ENCODE measurements at regions not wholly inside any gene's neighbourhood (a gene's known extent, or its start where the extent isn't known, plus 50 kb on each side); places are given as distances from the start of the nearest gene placed in this dataset.
A peak's percentile ranks its signal among the peaks of the same experiment; 100 is the strongest.

GRCh38 chr3:13174011-13174802, 101.0 kb upstream of the IQSEC1 start:
- Mint-ChIP-seq H3K27ac (no peak overlapping the region), H3K36me3 (ENCODE audit: low read depth) (no peaks in the 10 kb centered on the region), H3K9me3 (peaks cover 10% of the 10 kb centered on the region), H3K4me3 (no peak overlapping the region), H3K27me3 (no peaks in the 10 kb centered on the region), H3K4me1 (no peaks in the 10 kb centered on the region)
- no peak for ATAC-seq (replicated peaks)

GRCh38 chr3:13173186-13173585, 100.0 kb upstream of the IQSEC1 start:
- Mint-ChIP-seq H3K9me3 (peaks cover 3% of the 10 kb centered on the region), H3K4me3 (no peak overlapping the region)

DNA sequence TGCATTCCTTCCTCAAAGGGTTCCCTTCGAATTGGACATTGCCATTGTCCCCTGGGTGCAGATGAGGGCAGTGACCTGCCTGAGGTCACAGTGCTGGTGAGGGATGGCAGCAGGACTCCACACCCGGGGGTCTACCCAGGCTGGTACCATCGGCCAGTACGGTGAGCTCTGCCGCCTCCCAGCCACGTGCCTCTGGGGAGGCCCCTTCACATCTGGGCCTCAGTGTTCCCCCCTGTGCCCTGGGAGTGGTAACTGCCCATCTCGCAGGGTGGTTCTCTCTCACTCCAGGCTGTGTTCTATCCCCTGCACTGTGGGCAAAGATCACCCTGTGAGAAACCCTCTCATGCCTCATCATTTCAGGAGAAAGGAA, 99.4 kb upstream of the IQSEC1 start:
- no peak for ATAC-seq (replicated peaks)
- no peak overlapping the region for H3K27ac Mint-ChIP-seq
- H3K27me3 Mint-ChIP-seq, result no peaks in the 10 kb centered on the region
- H3K4me1 Mint-ChIP-seq, result no peaks in the 10 kb centered on the region
- H3K9me3 Mint-ChIP-seq, result no peaks in the 10 kb centered on the region
- H3K36me3 Mint-ChIP-seq (ENCODE audit: low read depth), result no peaks in the 10 kb centered on the region
- no peak overlapping the region for H3K4me3 Mint-ChIP-seq

More at GRCh38 chr3:13173186-13173585, 100.0 kb upstream of the IQSEC1 start:
- Mint-ChIP-seq H3K36me3 (ENCODE audit: low read depth) (no peaks in the 10 kb centered on the region), H3K4me1 (no peaks in the 10 kb centered on the region), H3K27me3 (no peaks in the 10 kb centered on the region), H3K27ac (no peak overlapping the region)
- ATAC-seq (replicated peaks), result no peak

DNA sequence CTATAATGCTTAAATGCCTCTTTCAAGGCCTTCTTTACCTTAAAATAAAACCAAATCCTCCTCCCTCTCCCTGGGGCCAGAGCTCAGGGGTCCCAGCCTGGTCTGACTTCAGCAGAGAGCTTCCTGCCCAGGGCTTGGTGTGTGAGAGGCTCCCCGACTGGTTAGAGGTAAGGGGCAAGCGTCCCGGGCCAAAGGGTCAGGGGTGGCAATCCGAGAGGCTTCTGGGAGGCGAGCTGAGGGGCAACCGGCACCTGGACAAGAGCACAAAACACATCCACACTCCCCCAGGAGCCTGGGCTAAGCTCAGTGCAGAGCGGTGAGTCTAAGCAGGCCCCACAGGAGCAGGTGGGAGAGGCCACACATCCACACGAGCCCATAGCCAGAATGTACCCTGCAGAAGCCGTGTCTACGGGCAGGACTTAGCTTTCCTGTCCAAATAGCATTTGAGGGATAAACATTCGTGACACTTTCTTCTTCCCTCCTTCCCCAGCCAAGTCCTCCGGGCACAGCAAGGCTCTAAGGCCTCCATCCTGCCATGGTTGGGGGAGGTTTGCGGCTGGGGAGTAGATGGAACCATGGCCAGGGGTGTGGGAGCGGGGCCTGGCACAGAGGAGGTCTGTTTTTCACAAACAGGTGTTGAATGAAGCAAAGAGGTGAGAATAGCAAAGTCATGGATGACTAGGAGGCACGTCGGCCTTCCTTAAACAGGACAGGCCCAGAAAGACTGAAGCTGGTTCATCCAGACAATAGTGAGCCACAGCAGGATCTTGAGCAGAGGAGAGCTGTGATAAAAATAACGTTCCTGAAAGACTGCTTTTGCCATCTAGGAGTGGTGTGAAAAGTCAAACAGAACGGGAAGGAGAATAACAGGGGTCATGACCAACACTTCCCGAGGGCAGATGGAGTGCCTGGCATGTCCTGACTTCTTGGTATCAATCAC, 98.7 kb upstream of the IQSEC1 start:
- Mint-ChIP-seq H3K36me3 (ENCODE audit: low read depth) (no peaks in the 10 kb centered on the region), H3K9me3 (no peaks in the 10 kb centered on the region), H3K27me3 (no peaks in the 10 kb centered on the region), H3K27ac (no peak overlapping the region), H3K4me3 (no peak overlapping the region), H3K4me1 (no peaks in the 10 kb centered on the region)
- no peak for ATAC-seq (replicated peaks)

GRCh38 chr3:13170317-13170716, 97.1 kb upstream of the IQSEC1 start:
- no peak for ATAC-seq (replicated peaks)
- Mint-ChIP-seq H3K4me3 (no peak overlapping the region), H3K36me3 (ENCODE audit: low read depth) (no peaks in the 10 kb centered on the region), H3K4me1 (no peaks in the 10 kb centered on the region), H3K9me3 (no peaks in the 10 kb centered on the region), H3K27ac (no peak overlapping the region), H3K27me3 (no peaks in the 10 kb centered on the region)

- H3K27ac Mint-ChIP-seq, result no peak overlapping the region
- H3K36me3 Mint-ChIP-seq (ENCODE audit: low read depth), result no peaks in the 10 kb centered on the region
- H3K9me3 Mint-ChIP-seq, result no peaks in the 10 kb centered on the region
- no peak overlapping the region for H3K4me3 Mint-ChIP-seq
- no peak for ATAC-seq (replicated peaks)
- no peaks in the 10 kb centered on the region for H3K4me1 Mint-ChIP-seq
- no peaks in the 10 kb centered on the region for H3K27me3 Mint-ChIP-seq
Measured at GRCh38 chr3:13168391-13168790, 95.2 kb upstream of the IQSEC1 start.

GRCh38 chr3:13167829-13168228, 94.6 kb upstream of the IQSEC1 start:
- ATAC-seq (replicated peaks), result no peak
- Mint-ChIP-seq H3K4me1 (no peaks in the 10 kb centered on the region), H3K27me3 (no peaks in the 10 kb centered on the region), H3K9me3 (no peaks in the 10 kb centered on the region), H3K36me3 (ENCODE audit: low read depth) (no peaks in the 10 kb centered on the region), H3K27ac (no peak overlapping the region), H3K4me3 (no peak overlapping the region)

GRCh38 chr3:13167064-13167743, 94.0 kb upstream of the IQSEC1 start:
- no peak overlapping the region for H3K4me3 Mint-ChIP-seq

DNA sequence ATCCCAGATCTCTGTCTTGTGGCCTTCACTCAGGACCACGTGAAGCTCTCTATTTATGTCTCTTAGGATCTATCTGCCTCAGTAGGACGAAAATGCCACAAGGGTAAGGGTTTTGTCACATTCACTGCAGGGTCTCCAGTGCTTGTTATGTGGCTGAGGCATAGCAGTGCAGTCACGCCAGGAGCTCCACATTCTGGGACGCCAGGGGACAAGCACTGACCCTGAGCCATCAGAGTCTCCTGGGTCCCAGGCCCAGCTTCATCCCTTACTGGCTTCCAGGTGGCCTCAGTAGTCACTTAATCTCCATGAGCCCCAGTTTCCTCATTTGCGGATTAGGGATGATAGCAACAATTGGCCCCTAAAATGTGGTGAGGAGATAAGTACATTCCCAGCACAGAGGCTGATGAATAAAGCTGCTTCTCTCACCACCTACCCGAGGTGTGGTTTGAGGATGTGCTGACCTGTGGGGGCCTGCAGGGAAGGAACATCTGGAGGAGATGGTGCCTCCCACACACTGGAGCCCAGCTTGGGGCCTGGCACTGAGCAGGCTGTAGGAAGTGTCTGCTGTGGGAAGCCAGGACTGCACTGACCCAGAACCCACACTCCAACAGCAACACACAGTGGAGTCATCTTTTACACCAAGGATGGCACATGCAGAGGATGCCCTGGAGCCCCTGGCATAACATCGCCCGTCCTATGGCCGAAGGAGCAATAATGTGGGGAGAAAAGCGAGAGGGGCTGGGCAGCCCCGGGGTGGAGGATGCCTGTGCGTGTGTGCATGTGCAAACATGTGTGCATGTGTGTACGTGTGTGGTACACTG, 93.2 kb upstream of the IQSEC1 start:
- no peak overlapping the region for H3K27ac Mint-ChIP-seq
- no peaks in the 10 kb centered on the region for H3K27me3 Mint-ChIP-seq
- no peak for ATAC-seq (replicated peaks)

More at GRCh38 chr3:13167064-13167743, 94.0 kb upstream of the IQSEC1 start:
- no peaks in the 10 kb centered on the region for H3K27me3 Mint-ChIP-seq
- no peaks in the 10 kb centered on the region for H3K4me1 Mint-ChIP-seq
- no peaks in the 10 kb centered on the region for H3K36me3 Mint-ChIP-seq (ENCODE audit: low read depth)
- no peak overlapping the region for H3K27ac Mint-ChIP-seq
- no peak for ATAC-seq (replicated peaks)
- no peaks in the 10 kb centered on the region for H3K9me3 Mint-ChIP-seq

GRCh38 chr3:13165576-13165975, 92.3 kb upstream of the IQSEC1 start:
- H3K27me3 Mint-ChIP-seq, result no peaks in the 10 kb centered on the region
- no peaks in the 10 kb centered on the region for H3K36me3 Mint-ChIP-seq (ENCODE audit: low read depth)

More for the DNA sequence above, 93.2 kb upstream of the IQSEC1 start:
- H3K4me3 Mint-ChIP-seq, result no peak overlapping the region
- H3K36me3 Mint-ChIP-seq (ENCODE audit: low read depth), result no peaks in the 10 kb centered on the region
- H3K9me3 Mint-ChIP-seq, result no peaks in the 10 kb centered on the region
- no peaks in the 10 kb centered on the region for H3K4me1 Mint-ChIP-seq

GRCh38 chr3:13164893-13165492, 91.8 kb upstream of the IQSEC1 start:
- H3K4me3 Mint-ChIP-seq, result no peak overlapping the region
- ATAC-seq (replicated peaks), result no peak
- H3K36me3 Mint-ChIP-seq (ENCODE audit: low read depth), result no peaks in the 10 kb centered on the region
- H3K4me1 Mint-ChIP-seq, result no peaks in the 10 kb centered on the region
- H3K9me3 Mint-ChIP-seq, result no peaks in the 10 kb centered on the region
- H3K27ac Mint-ChIP-seq, result no peak overlapping the region
- H3K27me3 Mint-ChIP-seq, result no peaks in the 10 kb centered on the region

More at GRCh38 chr3:13165576-13165975, 92.3 kb upstream of the IQSEC1 start:
- H3K4me3 Mint-ChIP-seq, result no peak overlapping the region
- H3K4me1 Mint-ChIP-seq, result no peaks in the 10 kb centered on the region
- H3K9me3 Mint-ChIP-seq, result no peaks in the 10 kb centered on the region
- no peak for ATAC-seq (replicated peaks)
- no peak overlapping the region for H3K27ac Mint-ChIP-seq

DNA sequence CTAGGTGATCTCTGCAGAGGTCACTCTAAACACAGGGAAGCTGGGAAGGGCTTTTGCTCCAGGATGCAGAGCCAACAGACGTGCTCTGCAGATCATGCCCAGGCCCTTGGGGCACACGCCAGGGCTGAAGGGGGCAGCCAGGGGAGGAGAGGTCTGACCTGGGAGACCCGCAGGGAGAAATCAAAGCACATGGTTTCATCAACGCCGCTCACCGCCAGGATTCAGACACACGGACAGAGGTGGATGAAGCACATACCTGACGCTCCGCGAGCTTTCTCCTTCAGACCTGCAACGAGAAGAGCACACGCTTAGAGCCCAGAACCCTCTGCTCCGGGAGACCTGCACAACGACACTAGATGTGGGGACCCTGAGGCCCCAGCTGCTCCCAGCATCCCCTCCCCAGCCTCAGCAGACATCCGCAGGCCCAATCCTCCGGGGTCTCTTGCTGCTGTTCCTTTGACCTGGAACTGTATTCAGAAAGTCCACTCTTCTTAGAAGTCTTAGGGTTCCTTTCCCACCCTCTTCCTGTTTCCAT, 90.7 kb upstream of the IQSEC1 start:
- ATAC-seq (replicated peaks), result no peak
- Mint-ChIP-seq H3K27me3 (no peaks in the 10 kb centered on the region), H3K27ac (no peak overlapping the region), H3K9me3 (no peaks in the 10 kb centered on the region), H3K4me1 (no peaks in the 10 kb centered on the region), H3K36me3 (ENCODE audit: low read depth) (no peaks in the 10 kb centered on the region), H3K4me3 (no peak overlapping the region)

GRCh38 chr3:13162549-13163320, 89.5 kb upstream of the IQSEC1 start:
- H3K36me3 Mint-ChIP-seq (ENCODE audit: low read depth), result no peaks in the 10 kb centered on the region
- peak overlapping the region; percentile 48 for H3K27ac Mint-ChIP-seq
- no peak for ATAC-seq (replicated peaks)

More at GRCh38 chr3:13162549-13163320, 89.5 kb upstream of the IQSEC1 start:
- H3K4me3 Mint-ChIP-seq, result no peak overlapping the region
- no peaks in the 10 kb centered on the region for H3K9me3 Mint-ChIP-seq
- H3K4me1 Mint-ChIP-seq, result no peaks in the 10 kb centered on the region
- H3K27me3 Mint-ChIP-seq, result no peaks in the 10 kb centered on the region

Data from activated T-helper 17 cell treated with anti-CD3 and anti-CD28 coated beads, Interleukin-2, amount 50 U/mL, for 72 hours (primary cell).